HG03103 (cell line): ENCODE measurements at regions not wholly inside any gene's neighbourhood (a gene's known extent, or its start where the extent isn't known, plus 50 kb on each side); places are given as distances from the start of the nearest gene placed in this dataset.
"Not testable (repeated sequence)": the region's sequence is repeated elsewhere in the genome, so short reads cannot be mapped to it uniquely, and the experiment has no call there.

ENCODE experiments used
- ATAC-seq: cut with Tn5 transposase; IDR thresholded peaks from one replicate; pipeline ENCODE4 v1.9.1; 2021; ENCODE audit warnings: low read depth; ENCODE audit not compliant: unreplicated experiment

- ATAC-seq, result no peak
Observed at GRCh38 chr5:121421646-121422045, 430.0 kb upstream of the FTMT start.

GRCh38 chr5:121424976-121425375, 426.7 kb upstream of the FTMT start:
- ATAC-seq, result no peak

GRCh38 chr5:121426153-121426552, 425.5 kb upstream of the FTMT start:
- ATAC-seq, result no peak

DNA sequence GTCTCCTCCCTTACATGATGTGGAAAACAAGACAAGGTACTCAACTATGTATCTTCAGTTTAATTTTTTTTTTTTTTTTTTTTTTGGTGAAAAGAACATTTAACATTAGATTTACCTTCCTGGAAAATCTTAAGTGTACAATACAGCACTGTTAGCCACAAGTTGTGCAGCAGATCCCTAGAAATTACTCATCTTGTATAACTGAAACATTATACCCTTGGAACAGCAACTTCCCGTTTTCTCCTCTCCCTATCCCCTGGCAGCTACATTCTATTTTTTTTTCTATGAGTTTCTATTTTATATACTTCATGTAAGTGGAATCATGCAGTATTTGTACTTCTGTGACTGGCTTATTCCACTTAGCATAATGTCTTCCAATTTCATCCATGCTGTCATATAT, 421.9 kb upstream of the FTMT start:
- ATAC-seq, result no peak

DNA sequence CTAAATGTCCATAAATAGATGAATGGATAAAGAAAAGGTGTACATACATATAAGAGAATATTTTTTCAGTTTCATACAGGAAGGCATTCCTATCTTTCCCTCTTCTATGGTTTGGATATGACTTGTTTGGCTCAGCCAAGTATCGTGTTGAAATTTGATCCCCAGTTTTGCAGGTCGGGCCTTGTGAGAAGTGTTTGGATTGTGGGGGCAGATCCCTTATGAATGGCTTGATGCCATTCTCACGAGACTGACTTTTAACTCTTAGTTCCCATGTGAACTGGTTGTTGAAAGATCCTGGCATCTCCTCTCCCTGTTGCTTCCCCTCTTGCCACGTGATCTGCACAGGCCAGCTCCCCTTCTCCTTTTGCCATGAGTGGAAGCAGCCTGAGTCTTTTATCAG, 421.1 kb upstream of the FTMT start:
- no peak for ATAC-seq

GRCh38 chr5:121445511-121445910, 406.2 kb upstream of the FTMT start:
- no peak for ATAC-seq

DNA sequence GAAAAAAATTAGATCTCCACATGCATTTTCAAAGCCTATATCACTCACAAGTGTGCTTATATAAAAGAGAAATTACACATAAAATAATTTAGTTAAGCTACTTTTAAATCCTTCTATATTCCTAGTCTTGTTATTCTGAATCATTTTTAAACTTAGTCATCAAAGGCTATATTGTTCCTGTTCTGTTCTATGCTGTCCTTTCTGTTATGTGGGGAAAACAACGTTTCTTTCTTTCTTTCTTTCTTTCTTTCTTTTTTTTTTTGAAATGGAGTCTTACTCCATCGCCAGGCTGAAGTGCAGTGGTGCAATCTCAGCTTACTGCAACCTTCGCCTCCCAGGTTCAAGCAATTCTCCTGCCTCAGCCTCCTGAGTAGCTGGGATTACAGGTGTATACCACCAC, 389.2 kb upstream of the FTMT start:
- no peak for ATAC-seq

GRCh38 chr5:121471222-121471621, 380.5 kb upstream of the FTMT start:
- ATAC-seq, result not testable (repeated sequence)

GRCh38 chr5:121478636-121479035, 373.0 kb upstream of the FTMT start:
- ATAC-seq, result no peak

DNA sequence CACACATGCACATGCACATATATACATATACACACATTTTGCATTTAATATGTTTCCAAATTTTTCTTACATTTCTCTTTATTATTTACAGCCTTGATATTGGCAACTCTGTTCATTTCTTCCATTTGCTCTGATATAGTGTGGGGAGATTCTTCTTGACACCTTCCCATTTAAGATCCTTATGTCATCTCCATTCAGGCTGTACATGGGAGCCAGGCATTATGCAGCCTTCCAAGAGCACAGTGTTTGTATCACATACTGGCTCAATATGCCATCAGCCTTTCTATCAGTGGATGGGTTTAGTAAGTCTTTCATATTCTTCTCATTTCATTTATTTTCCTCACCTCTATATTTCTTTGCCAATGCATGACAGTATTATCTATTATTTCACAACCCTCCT, 372.3 kb upstream of the FTMT start:
- no peak for ATAC-seq

DNA sequence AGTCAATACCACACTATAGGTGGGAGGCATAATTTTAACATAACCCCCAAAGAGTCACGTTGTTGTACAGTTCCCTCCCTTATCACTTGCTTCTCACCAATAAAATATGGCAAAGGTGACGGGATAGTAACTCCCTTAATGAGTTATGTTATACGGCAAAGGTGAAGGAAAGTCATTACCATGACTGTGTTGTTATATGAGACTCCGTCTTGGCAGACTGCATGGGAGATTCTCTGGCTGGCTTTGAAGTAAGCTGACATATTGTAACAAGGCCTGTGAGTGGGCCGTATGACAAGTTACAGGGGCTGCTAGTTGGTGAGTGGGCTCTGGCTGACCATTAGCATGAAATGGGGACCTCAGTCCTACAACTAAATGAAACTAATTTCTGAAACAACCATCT, 366.4 kb upstream of the FTMT start:
- ATAC-seq, result no peak

DNA sequence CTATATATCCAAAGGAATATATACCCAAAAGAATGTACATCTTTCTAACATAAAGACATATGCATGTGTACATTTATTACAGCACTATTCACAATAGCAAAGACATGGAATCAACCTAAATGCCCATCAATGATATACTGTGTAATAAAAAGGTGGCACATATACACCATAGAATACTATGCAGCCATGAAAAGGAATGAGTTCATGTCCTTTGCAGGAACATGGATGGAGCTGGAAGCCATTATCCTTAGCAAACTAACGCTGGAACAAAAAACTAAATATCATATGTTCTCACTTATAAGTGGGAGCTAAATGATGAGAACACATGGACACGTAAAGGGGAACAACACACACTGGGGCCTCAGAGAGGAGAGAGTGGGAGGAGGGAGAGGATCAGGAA, 365.7 kb upstream of the FTMT start:
- not testable (repeated sequence) for ATAC-seq

DNA sequence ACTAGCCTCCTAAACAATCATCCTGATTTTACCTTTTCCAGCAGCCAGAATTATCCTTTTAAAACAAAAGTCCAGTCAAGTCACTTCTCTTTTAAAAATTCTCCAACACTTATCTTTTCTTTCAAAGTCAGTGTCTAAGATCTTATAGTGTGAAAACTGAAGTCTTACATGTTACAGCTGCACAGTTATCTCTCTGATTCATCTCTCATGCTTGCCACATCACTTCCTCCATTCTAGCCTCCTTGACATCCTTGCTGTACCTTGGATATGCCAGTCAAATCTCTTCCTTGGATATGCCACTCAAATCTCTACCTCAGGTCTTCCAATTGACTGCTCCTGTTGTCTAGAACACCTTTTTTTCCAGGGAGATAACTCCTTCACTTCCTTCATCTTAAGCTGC, 361.7 kb upstream of the FTMT start:
- ATAC-seq, result no peak

- ATAC-seq, result no peak
Observed at GRCh38 chr5:121497176-121497575, 354.5 kb upstream of the FTMT start.

- ATAC-seq, result no peak
Observed at GRCh38 chr5:121500310-121500709, 351.4 kb upstream of the FTMT start.

DNA sequence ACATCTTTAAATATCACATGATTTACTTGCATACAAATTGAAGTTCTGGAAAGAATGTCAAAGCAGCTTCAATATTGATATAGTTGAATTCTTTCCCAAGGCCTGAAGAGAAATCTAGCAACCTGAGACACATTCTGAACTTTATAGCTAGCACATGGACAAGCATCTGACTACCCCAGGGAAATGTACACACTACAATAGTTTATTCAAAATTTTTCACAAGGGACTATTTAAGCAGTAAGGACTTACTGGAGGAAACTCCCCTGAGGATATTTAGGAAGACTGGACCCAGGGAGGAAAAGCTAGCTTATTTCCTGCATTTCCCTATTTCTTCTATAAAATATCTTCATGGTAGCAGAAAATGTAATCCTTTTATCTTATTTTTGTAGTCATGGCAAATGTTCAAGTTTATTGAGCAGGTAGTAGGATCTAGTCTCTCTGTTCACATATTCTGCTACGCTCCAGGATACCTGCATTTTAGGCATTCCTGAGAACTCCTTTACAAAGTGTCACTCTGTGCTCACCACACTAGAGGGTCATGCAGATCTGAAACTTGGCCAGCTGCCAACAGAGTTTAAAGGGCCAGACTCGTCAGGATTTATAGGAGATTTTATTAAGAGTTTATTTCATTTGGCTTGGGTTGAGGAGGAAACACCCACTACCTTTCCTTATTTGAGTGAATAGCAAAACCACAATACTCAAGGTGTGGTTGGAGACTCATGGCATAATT, 348.4 kb upstream of the FTMT start:
- no peak for ATAC-seq

DNA sequence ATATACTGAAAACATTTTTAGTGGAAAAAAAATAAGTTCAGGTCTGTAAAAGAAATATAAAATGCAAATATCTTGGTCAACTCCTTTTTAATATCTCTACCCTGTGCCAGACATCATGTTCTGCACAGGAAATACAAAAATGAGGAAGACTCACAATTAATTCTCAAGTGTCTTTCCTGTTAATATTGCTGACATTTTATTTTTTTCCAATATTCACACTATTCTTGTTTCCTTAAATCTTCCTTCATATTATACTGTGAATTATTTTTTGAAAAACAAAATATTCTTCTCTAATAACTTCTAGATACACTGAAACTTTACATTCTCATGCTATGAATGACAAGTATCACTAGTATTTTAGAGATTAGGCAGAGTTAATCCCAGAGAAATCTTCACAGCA, 334.7 kb upstream of the FTMT start:
- ATAC-seq, result no peak

- ATAC-seq, result no peak
Observed at GRCh38 chr5:121525706-121526105, 326.0 kb upstream of the FTMT start.

GRCh38 chr5:121526908-121527307, 324.8 kb upstream of the FTMT start:
- ATAC-seq, result no peak

GRCh38 chr5:121533814-121534213, 317.9 kb upstream of the FTMT start:
- ATAC-seq, result no peak

GRCh38 chr5:121550989-121551388, 300.7 kb upstream of the FTMT start:
- no peak for ATAC-seq

DNA sequence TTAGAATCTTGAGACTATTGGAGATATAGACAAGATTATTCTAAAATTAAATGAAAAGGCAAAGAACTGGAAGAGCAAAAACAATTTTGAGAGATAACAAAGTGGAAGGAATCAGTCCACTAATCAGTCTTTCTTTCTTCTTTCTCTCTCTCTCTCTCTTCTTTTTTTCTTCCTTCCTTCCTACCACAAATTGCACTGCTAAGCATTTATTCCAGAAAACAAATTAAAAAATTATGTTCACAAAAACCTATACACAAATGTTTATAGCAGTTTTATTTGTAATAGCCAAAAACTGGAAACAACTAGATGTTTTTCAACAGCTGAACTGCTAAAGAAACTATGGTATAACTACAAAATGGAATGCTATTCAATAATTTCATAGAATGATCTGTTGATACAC, 291.9 kb upstream of the FTMT start:
- no peak for ATAC-seq

GRCh38 chr5:121572061-121572460, 279.6 kb upstream of the FTMT start:
- ATAC-seq, result no peak
